ENCODE measurements at regions not wholly inside any gene's neighbourhood (a gene's known extent, or its start where the extent isn't known, plus 50 kb on each side); places are given as distances from the start of the nearest gene placed in this dataset.

DNA sequence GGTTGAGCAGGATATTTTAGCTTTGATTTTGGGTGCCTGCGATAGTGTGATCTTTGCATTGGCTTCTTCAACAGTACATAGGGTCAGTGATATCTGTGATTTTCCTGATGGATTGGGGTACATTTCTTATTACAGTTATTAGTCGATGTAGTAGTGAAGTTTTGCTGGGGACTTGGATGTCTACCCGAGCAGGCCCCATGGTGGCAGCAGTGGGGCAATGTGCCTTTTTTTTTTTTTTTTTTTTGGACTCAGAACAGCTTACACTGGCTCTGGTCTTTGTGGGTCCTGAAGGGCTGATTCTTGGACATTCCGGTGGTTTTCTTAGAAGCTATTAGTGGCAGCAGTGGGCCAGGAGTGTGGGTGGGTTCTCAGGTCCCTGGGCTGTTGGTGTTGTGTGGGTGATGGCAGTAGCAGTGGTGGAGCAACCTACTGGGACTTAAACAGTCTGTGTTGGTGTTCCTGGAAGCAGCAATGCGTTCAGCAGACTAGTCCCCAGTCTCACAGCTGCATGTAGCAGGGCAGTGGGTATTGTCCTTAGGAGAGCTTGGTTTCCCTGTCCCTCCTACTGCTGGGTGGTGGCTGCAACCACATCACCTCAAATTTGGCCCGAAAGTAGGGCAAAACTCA is 53.7 kb upstream of the SLC4A10 start:
- H3K56ac ChIP-seq (replicated peaks; ENCODE audit: insufficient read length, low read depth, low read length), result no peak overlapping the region
- peak overlapping the region; percentile 26 for H3K14ac ChIP-seq (ENCODE audit: insufficient read length)
- POLR2A ChIA-PET (ENCODE audit: partially characterized antibody), result interaction anchor here (1.4 kb wide), 1 partner anchor 21 kb away, joined by 3 read pairs; no protein-coding TSS in a partner anchor
- no peaks in the 10 kb centered on the region for H3K23me2 ChIP-seq (ENCODE audit: low read depth, low read length)
- H4K8ac ChIP-seq (ENCODE audit: extremely low read depth, insufficient read depth, low read length), result peak overlapping the region; percentile 82
- FAIRE-seq (no peak), DNase-seq (ENCODE audit: low read depth in 1 of 2, low spot score in 2 of 2) (no peak)
- TF ChIP-seq RAD21 (IDR thresholded peaks at IDR 0.05 in 1 of 2, conservative IDR thresholded peaks at IDR 0.05 in 1 of 2; ENCODE audit: low read depth in 2 of 2, low read length in 2 of 2) (peak; percentile 31 to 44; a peak in 3 of 4 replicates), SRF (IDR thresholded peaks at IDR 0.05; ENCODE audit: low read depth, low read length) (no peak), CTCF (IDR thresholded peaks at IDR 0.05; ENCODE audit: control extremely low read depth in 1 of 3, insufficient read depth in 1 of 3, low read depth in 1 of 3, low read length in 3 of 3) (peak; percentile 30 to 52 (median 47); a peak in 3 of 4 replicates)
- H2BK12ac ChIP-seq (ENCODE audit: low read depth, low read length), result 0 out of 2 replicates have a peak overlapping the region, but pooled peaks have one; percentile 60
- no peaks in the 10 kb centered on the region for H3K79me2 ChIP-seq (ENCODE audit: control insufficient read depth in 1 of 2, insufficient read depth in 2 of 2, low read length in 2 of 2)
- H3K18ac ChIP-seq (ENCODE audit: extremely low read depth, low read length), result peak overlapping the region; percentile 7; the same call in 1 of the 2 replicates
- no peaks in the 10 kb centered on the region for H3K27me3 ChIP-seq (replicated peaks in 1 of 4; ENCODE audit: control insufficient read depth in 3 of 4, extremely low read depth in 1 of 4, insufficient read depth in 3 of 4, low read length in 3 of 4)
- H3K4me2 ChIP-seq (ENCODE audit: insufficient read depth in 1 of 2, low read depth in 2 of 2, low read length in 2 of 2), result no peak overlapping the region
- H2BK5ac ChIP-seq (ENCODE audit: low read depth, low read length), result no peak overlapping the region
- no peak overlapping the region for H4K91ac ChIP-seq (replicated peaks; ENCODE audit: insufficient read length, low read length)
- 79% methylated on average over 6 of the region's 6 CpGs; no CpG with 5 or more reads in 1 of the 2 experiments for WGBS, 2 experiments (ENCODE audit: extremely low coverage in 1 of 2, insufficient coverage in 1 of 2, insufficient read length in 1 of 2, insufficient replicate concordance in 2 of 2, low coverage in 1 of 2, low lambda C conversion rate in 2 of 2, missing lambda C conversion rate in 1 of 2)
- H3K9ac ChIP-seq (replicated peaks in 1 of 4; ENCODE audit: extremely low read depth in 1 of 4, low read depth in 3 of 4, low read length in 3 of 4), result no peak overlapping the region
- H3K23ac ChIP-seq (ENCODE audit: insufficient read length), result peak overlapping the region; percentile 34
- no peaks in the 10 kb centered on the region for H3K9me3 ChIP-seq (ENCODE audit: insufficient read depth in 2 of 2, low read depth in 1 of 2, low read length in 1 of 2)
- no peak overlapping the region for H4K5ac ChIP-seq (ENCODE audit: insufficient read length, low read depth, low read length)
- no peaks in the 10 kb centered on the region for H4K20me1 ChIP-seq (replicated peaks in 1 of 2; ENCODE audit: control insufficient read depth in 1 of 2, insufficient read depth in 2 of 2, low read length in 2 of 2)
- CTCF ChIA-PET (ENCODE audit: partially characterized antibody), result interaction anchor here (0.5 to 4.5 kb wide), 35 partner anchors 9 to 584 kb away, joined by 3 to 31 read pairs (median 3); no protein-coding TSS in a partner anchor
- H3K4me3 ChIP-seq (ENCODE audit: extremely low read depth in 1 of 4, insufficient read depth in 2 of 4, low read depth in 3 of 4, low read length in 4 of 4), result no peak overlapping the region
- no peak overlapping the region for H3K27ac ChIP-seq (ENCODE audit: low read depth, low read length)
- H2AK5ac ChIP-seq (ENCODE audit: low read depth, low read length), result no peak overlapping the region
- no peak overlapping the region for H2BK15ac ChIP-seq (ENCODE audit: low read length)
- no peaks in the 10 kb centered on the region for H3K4me1 ChIP-seq (replicated peaks in 1 of 4; ENCODE audit: control insufficient read depth in 3 of 4, insufficient read depth in 4 of 4, low read length in 3 of 4)
- H3K79me1 ChIP-seq (ENCODE audit: low read depth, low read length), result no peaks in the 10 kb centered on the region; the same call in 1 of the 2 replicates
- H2BK120ac ChIP-seq (replicated peaks; ENCODE audit: low read depth, low read length), result no peak overlapping the region
- H2BK20ac ChIP-seq (ENCODE audit: low read length), result no peak overlapping the region
- H2AFZ ChIP-seq (ENCODE audit: low read length), result peak overlapping the region; percentile 95
- H3K4ac ChIP-seq (replicated peaks; ENCODE audit: insufficient read length, low read depth, low read length), result no peak overlapping the region
- H3K36me3 ChIP-seq (ENCODE audit: control insufficient read depth in 2 of 4, insufficient read depth in 4 of 4, low read length in 3 of 4), result no peaks in the 10 kb centered on the region

All from H1 (cell line).